HG03558 (cell line): ENCODE measurements at regions not wholly inside any gene's neighbourhood (a gene's known extent, or its start where the extent isn't known, plus 50 kb on each side); places are given as distances from the start of the nearest gene placed in this dataset.

ENCODE experiments used
- ATAC-seq: cut with Tn5 transposase; IDR thresholded peaks from one replicate; pipeline ENCODE4 v1.9.1; 2021; ENCODE audit warnings: moderate number of reproducible peaks; ENCODE audit not compliant: unreplicated experiment; ENCODE audit errors: extremely low read depth

DNA sequence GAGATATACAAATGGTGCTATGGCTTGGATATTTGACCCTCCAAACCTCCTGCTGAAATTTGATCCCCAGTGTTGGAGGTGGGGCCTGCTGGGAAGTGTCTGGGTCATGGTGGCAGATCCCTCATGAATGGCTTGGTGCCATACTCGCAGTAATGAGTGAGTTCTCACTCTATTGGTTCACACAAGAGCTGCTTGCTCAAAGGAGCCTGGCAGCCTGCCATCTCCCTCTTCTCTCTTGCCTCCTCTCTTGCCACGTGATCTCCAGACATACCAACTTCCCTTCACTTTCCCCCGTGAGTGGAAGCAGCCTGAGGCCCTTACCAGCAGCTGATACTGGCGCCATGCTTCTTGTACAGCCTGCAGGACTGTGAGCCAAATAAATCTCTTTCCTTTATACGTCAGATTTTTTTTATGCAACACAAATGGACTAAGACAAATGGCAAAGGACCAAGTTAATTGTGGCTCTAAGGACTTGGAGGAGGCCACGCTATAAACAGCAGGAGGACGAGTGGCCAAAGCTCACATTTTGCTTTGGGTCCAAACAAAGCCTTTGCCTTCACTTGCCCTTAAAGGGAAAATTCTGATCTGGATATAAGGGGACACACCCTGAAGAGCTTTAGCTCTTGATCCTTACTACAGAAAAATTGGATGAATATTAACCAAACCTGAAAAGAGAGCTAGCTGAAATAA lies 214.7 kb downstream of the SS18 start:
- no peak for ATAC-seq

DNA sequence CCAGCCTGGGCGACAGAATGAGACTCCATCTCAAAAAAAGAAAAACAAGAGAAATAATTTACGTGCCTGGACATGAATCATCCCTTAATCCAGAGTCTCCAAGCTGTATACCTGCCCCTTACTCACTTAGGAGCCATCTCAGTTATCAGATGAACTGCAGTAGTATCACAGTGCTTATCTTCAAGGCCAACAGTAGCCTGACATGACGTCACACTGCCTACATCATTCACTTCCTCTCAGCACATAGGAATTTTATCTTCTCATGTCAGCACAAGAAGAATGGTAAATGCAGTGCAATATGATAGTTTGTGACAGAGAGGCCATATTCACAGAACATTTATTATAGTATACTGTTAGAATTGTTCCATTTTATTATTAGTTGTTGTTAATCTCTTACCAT lies 216.6 kb downstream of the SS18 start:
- ATAC-seq: no peak

DNA sequence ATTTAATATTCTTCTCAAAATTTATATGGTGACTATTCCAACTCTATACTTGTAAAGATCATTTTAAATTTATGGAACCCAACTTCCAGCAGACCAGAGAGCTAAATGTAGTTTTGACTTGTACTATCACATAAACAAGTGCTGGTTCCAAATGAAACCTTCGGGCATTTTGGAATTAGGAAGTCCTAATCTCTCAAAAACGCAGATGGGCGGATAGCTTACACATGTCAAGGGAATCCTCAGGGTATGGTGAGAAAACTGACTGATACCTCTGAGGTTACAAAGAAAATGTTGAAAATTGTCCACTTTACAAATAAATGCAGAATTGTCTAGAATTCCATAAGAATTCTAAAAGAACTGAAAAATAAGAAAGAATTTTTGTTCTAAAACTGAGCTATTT lies 224.1 kb downstream of the SS18 start:
- ATAC-seq: no peak

DNA sequence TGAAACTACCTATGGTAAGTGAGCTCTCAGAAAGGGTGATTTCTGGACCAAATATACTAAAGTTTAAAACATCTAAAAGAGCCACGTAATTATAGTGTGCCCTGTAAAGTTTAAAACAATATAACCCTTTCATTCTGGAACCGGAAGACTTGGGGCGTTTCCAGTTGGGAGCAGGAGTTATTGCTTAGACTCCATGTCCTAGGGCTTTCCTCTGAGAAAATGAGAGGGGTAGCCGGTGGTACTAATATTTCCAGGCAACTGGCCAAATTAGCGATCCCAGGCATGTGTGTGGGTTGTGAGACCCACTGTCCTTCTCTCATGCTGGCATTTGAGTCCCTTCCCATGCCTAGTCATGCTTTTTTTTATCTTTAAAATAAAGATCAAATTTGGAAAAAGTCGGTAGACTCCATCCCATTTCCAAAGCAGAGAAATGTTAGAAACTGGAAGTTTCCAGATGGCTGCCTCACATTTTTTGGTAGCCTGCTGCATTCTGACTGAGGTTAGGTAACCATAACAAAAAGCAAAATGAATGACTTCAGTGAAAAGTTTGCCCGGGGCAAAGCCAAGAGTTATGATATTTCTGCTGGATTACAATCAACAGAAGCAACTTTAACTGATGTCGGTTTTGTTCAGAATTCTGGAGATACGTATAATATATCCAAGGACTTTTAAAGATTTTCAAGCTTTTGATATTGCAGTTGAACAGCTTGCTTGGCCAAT lies 227.4 kb downstream of the SS18 start:
- no peak for ATAC-seq

DNA sequence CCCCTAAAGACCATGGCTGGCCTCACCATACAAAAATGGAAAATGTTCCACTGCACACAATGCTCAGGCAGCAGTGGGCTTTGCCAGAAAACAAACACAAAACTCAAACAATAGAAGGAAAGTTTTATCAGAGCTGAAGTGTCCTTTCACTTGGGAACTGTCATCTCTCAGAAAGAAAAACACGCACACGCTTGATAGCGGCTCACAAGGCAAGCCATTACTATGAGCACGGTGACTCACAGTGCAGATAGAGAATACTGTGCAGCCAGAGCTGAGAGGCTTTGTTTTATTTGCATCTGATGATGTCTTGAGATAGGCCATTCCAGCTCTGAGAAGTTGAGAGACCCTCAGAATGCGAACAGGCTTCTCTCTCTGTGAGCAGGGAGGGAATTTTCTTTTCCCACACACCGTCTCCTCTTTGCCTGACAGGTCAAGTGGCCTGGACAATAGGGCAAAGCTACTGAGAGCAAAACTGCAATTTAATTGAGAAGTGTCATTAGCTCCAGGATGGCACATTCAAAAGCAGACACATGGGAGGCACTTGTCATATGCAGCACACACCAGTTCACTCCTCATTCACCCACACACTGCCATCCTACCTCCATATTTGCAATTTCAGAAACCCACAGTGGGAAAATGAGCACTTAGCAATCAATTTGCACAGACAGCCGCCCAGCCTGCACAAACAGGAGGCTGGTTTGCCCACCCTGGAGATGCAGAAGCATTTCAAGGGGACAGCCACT lies 236.6 kb downstream of the SS18 start:
- no peak for ATAC-seq

DNA sequence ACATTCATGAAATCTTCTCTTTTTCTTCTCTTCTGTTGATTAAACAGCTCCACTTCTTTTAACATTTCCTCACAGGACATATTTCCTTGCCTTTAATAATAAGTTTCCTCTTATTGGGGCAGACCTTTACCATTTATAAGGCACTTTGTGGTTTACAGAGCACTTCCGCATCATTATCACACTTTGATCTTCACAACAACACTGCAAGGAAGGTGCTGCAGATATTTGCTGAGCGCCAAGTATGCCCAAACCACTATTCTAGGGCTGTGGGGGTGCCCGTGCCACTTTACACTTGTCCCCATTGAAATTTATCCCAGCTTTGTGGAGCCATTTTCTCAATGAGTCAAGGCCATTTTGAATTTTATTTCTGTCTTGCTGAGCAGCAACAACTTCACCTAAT lies 246.6 kb downstream of the SS18 start:
- ATAC-seq: no peak

DNA sequence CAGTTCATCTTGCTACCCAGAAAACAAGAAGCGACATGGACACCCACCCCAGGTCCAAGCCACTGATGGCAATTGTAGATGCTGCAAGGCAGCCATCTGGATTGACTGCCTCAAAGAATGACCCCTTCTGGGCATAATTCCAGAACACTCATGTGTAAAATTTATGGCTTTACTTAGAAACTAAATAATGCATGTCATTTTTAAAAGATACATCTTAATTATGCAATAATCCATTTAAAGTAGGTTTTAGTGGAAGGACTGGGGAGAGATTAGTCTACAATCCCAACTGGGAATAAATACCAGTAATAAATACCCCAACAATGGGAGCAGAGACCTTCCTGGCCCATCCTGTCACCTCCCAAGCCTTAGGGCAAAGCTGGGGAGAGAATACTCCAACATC lies 247.7 kb downstream of the SS18 start:
- no peak for ATAC-seq

DNA sequence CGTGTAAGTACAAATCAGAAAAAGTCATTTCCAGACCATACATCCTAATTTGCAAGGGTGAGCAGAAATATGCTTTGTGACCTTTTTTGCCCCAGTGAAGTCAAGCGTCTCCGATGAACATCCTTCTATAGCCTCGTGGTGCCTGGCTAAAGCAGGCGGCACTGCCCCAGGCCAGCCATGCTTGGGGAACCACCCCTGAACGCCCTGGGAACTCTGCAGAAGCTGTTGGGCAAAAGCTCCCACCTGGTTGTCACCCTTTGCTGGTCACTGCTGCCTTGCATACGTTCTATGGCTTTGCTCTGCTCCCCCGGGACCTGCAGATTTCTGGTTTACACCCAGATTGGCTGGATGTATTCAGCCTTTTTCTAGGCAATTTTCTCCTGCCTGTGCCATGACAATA lies 256.4 kb downstream of the SS18 start:
- no peak for ATAC-seq

DNA sequence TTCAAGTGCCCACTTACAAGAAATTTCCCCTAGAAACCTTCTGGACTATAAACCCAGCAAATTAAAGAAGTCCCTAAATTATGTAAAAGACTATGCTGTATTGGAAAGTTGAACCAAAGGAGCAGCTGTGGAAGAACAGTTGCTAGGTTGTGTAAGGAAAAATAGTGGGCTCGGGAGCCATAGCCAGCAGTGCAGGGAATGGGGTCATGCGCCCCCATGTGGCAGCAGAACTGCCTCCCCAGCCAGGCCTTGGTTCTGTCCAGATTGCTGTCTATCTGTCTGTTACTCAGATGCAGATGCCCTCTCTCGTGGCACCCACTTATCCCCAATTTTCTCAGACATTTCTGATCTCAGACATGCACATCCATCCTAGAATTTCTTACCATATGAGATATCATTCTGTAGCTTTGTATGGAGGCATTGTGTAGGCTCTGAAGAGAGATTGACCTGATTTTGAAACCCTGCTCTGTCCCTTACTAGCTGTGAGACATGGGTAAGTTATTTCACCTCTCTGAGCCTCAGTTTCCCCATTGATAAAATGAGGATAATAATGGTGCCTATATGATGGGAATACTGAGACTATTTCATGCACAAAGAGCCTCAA lies 258.3 kb downstream of the SS18 start:
- ATAC-seq: no peak

DNA sequence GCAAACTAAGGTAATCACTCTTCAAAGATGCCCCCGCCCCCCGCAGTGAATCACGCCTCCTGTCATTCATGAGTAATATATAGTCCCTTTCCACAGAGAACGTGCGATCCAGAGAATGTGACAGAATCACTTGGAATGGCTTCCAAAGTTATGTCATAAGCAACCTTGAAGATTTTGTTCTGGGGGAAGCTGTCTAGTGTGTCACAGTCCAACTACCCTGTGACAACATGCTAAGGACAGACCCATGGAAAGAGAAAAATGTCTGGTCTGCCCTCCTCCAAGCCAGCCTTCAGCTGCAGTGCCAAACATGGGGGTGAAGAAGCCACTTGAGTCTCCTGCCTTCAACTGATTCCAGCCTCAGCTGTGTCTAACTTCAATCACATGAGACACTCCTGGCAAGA lies 259.1 kb downstream of the SS18 start:
- no peak for ATAC-seq

DNA sequence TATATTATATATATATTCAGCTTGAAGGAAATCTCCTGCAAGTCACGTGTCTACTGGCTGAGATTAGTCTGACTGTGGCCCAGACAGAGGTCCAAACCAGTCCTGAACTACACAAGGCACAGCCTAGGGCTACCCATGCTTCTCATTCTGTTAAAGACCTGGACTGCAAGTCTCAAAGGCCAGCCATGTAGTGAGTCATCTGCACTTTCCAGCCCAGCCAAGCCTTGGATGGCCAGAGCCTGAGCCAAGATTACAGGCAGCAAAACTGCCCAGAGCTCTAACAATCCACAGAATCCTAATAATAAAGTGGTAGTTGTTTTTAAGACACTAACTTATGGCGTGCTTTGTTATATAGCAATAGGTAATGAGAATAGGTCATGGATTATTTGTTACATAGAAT lies 259.6 kb downstream of the SS18 start:
- no peak for ATAC-seq

DNA sequence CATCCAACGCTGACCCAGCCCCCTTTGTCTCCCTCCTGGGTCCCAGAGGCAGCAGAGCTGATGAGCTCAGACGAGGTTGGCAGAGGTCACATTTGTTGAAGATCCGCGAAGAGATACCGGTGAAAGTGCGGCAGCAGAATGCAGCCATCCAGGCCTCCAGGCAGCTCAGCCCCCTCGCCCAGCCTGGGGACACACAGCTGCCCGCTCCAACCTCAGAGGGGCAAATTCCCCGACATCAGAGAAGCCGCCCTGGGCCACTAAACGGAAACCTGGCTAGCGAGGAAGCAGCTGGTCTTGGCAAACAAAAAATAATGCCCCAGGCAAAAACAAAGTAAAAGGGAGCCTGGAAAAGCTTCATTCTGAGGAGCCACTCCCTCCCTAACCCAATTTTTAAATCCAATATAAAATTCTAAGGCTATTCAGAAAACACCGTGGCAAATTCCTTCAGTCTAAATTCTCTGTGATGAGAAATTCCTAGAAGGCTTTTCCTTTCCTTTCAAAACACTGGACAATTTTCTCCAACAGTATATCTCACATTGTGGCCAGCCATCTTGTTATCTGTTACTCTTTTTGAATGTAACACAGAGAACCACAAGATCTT lies 262.4 kb downstream of the SS18 start:
- no peak for ATAC-seq

DNA sequence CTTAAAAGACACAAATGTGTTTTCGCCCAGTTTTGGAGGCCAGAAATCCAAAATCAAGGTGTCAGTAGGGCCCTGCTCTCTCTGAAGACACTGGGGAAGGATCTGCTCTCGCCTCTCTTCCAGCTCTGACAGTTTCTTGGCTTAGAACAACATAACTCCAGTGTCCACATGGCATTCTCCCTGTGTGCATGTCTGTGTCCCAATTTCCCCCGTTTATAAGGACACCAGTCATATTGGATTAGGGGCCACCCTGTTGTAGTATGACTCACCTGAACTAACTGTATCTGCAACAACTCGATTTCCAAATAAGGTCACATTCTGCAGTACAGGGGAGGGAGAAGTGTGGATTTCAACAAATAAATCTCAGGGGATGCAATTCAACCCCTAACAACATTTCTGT lies 263.2 kb downstream of the SS18 start:
- ATAC-seq: no peak

DNA sequence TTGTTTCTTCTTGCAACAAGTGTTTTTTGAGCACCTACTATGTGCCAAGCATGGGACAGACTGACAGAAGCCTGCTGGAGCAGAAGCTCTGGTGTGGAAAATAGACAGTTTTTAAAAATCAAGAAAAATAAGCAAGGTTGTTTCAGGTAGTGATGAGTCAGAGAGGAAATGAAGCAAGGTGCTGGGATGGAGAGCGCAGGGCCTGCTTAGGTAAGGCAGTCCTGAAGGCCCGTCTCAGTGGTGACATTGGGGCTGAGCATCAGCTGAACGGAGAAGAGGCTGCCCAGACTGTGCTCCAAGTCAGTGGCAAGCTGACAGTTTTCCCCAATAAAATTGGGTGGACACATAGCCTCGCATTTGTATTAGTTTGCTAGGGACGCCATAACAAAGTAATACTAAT lies 263.6 kb downstream of the SS18 start:
- ATAC-seq: no peak

DNA sequence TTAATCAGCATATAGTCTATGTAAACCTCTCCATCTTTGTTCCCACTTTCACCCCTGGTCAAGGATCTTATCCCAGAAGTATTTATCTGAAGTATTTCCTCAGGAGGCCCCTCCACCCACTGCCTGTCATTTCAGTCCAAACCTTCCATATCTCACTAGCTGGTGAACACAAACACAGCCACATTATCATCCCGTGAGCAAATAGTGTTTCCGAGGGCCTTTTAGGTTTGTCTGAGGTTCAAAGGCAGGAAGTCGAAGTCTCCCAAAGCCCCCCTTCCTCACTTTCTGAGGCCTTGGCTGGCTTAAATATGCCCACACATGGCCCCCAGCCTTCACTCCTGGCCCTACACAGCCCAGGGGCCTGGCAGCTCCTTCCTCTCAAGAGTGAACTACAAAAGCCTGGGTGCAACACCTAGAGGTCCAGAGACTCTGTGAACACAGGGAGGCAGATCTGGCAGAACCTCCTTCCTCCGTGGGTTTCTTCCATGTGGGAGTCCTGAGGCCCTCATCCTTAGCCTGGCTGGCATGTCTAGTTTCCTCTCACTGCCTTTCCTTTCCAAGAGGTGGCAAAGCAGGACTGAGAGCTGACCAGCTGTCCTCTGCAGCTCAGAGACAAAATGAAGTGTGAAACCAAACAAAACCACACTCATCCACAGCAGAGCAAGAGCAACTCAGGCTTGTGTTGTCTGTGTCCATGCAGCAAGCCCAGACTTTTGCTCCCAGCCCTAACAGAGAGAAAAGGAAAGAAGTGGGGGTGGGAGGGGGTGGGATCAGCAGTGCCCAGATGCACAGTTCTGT lies 264.2 kb downstream of the SS18 start:
- no peak for ATAC-seq

DNA sequence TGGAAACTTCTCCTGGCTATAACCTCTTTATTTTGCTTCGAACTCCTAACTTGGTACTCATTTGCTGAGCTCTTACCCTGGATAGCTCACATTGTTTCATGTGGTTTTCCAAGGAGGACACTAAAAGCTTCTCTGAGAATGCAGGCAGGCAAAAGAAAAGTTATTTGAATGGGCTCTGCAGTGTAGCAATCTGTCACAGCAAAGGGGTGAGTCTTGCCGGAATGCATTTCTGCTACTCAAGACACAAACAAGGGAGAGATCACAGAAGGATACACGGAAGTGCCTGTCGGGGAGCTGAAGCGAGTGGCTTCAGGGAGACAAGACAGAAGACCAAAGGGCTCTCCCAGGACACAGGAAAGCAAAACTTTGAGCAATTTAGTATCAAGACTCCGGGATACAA lies 265.4 kb downstream of the SS18 start:
- no peak for ATAC-seq

DNA sequence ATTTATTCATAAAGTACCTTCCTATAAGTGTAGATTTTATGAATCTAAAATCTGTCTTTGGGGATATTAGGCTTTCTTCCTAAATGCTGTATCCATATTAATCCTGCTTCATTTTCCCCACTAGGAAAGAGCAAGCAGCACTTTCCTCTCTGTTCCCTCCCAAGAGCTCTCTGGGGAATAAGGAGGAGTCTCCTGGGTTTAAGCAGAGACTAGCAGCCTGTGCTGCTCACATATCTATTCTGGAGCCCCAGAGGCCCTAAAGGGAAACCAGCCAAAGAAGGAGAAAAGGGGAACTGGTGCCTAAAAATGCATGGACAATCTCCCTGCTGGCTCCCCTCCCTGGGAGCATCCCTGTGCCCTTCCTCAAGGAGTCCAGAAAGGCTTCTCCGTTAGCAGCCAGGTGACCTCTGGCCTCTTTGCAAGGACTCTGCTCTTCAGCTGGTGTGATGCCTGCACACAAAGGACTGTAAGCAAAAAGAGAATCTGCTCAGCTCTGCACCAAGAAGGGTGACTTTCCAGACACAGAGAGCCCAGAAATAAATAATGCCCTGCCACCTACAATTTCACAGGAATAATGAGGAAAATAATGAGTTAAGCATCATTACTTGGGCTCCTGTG lies 270.6 kb downstream of the SS18 start:
- no peak for ATAC-seq

DNA sequence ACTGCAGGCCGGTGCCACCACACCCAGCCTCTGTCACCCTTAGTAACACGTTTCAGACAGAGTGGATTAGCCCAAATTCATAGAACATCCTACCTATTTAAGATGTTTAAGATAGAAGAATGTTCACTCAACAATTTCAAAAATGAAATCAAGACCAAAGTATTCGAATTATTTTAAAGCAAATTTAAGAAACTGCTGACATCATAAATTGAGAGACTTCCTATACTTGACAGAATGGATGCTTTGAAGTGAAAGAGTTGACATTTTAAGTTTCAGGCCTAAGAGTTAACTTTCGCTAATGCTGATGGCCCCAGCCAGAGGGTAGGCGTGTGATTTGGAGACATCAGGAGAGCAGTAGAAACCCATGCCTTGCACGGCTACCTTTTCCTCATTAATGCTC lies 271.9 kb downstream of the SS18 start:
- ATAC-seq: no peak

DNA sequence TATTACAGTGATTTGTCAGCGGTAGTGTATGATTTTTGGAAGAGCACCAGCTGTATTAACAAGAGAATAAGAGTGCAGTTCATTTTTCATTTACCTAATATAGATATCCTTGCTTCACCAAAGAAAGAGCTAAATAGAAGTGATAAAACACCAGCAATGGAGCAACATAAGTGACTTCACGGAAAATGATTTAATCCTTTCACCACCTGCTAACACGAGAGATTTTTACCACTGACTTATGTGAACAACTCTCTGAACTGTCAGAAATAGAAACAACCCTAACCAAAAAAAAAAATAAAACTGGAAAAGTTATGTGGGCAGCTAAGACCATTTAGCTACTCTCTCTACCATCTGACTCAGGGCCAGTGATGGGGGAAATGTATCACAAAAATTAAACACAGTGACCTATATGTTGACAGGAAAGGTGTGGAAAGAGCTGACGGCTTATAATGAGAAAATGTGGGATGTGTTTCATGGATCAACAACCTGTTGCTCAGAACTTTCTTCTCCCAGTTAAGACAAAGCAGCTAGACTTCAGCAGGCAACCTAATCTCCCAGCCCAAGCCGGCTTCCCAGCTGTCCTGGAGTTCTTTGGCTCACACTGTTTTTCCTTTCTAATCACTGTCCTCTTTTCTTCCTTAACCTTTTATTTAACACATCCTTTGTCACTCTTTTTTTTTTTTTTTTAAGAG lies 272.7 kb downstream of the SS18 start:
- ATAC-seq: no peak
